T-helper 17 cell (primary cell): ENCODE measurements at regions not wholly inside any gene's neighbourhood (a gene's known extent, or its start where the extent isn't known, plus 50 kb on each side); places are given as distances from the start of the nearest gene placed in this dataset.

ENCODE experiments used
- ATAC-seq: fragments of 150-1000 bp; cut with Tn5 transposase; 2 replicates; pipeline ENCODE4 v1.10.0; 2021; ENCODE audit warnings: mild to moderate bottlenecking, moderate library complexity
- DNase-seq, 3 donors: peaks; one replicate each; pipeline versions ENCODE4 v3.0.0 to v3.0.0-alpha.2; 2020 to 2021
- H3K9me3 ChIP-seq: one replicate; pipeline ENCODE4 v1.7.0; 2013; ENCODE audit warnings: low read length, mild to moderate bottlenecking; ENCODE audit not compliant: control insufficient read depth, poor library complexity, severe bottlenecking
- H3K27ac Mint-ChIP-seq: one replicate; pipeline ENCODE4 v1.8.0; 2022; ENCODE audit warnings: mild to moderate bottlenecking, moderate library complexity, mixed read lengths
- H3K27me3 Mint-ChIP-seq: one replicate; pipeline ENCODE4 v1.8.0; 2022; ENCODE audit warnings: mixed read lengths
- H3K36me3 Mint-ChIP-seq: one replicate; pipeline ENCODE4 v1.8.0; 2022; ENCODE audit warnings: low read depth, mixed read lengths
- H3K4me1 Mint-ChIP-seq: one replicate; pipeline ENCODE4 v1.8.0; 2022; ENCODE audit warnings: mild to moderate bottlenecking, mixed read lengths
- H3K4me3 Mint-ChIP-seq: one replicate; pipeline ENCODE4 v1.8.0; 2022; ENCODE audit warnings: mild to moderate bottlenecking, moderate library complexity, mixed read lengths

GRCh38 chr13:107421028-107421427 lies 794.3 kb downstream of the LIG4 start:
- ATAC-seq (no peak), DNase-seq (no peak)
- Mint-ChIP-seq H3K27ac (no peak overlapping the region), H3K27me3 (no peaks in the 10 kb centered on the region), H3K4me1 (no peaks in the 10 kb centered on the region), H3K36me3 (no peaks in the 10 kb centered on the region), H3K4me3 (no peak overlapping the region)
- no peaks in the 10 kb centered on the region for H3K9me3 ChIP-seq

DNA sequence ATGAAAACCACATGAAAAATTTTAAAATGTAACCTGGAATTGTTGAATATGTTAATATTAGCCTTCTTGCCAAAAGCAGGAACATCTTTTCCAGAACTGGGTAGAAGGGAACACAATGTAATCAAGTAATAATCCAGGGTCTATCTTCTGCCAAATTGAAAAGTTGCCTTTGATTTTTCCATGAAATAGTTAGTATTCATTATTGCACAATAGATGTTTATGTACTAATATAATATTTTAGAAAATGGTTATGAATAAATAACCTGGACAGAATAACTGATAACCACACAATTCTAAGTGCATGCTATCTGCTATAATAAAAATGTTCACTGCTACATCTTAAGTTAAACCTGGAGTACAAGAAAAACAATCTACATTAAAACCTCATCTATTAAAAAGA lies 802.3 kb downstream of the LIG4 start:
- Mint-ChIP-seq H3K4me1 (no peaks in the 10 kb centered on the region), H3K36me3 (no peaks in the 10 kb centered on the region), H3K27ac (no peak overlapping the region), H3K27me3 (no peaks in the 10 kb centered on the region), H3K4me3 (no peak overlapping the region)
- ATAC-seq (no peak), DNase-seq (no peak)
- H3K9me3 ChIP-seq, result no peaks in the 10 kb centered on the region

DNA sequence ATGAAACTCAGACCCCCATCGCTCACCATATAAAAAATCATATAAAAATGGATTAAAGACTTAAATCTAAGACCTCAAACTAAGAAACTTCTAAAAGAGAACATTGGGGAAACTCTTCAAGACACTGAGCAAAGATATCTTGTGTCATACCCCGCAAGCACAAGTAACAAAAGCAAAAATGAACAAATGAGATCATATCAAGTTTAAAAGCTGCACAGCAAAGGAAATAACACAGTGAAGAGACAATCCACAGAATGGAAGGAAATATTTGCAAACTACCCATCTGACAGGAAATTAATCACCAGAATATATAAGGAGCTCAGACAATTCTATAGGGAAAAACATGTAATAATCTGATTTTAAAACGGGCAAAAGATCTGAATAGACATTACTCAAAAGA lies 808.3 kb downstream of the LIG4 start:
- Mint-ChIP-seq H3K27ac (no peak overlapping the region), H3K27me3 (no peaks in the 10 kb centered on the region), H3K36me3 (no peaks in the 10 kb centered on the region), H3K4me1 (no peaks in the 10 kb centered on the region), H3K4me3 (no peak overlapping the region)
- no peaks in the 10 kb centered on the region for H3K9me3 ChIP-seq
- DNase-seq (no peak), ATAC-seq (no peak)

GRCh38 chr13:107395927-107396662 lies 819.2 kb downstream of the LIG4 start:
- ATAC-seq (no peak), DNase-seq (no peak)
- Mint-ChIP-seq H3K4me1 (no peaks in the 10 kb centered on the region), H3K27ac (no peak overlapping the region), H3K27me3 (no peaks in the 10 kb centered on the region), H3K36me3 (no peaks in the 10 kb centered on the region), H3K4me3 (no peak overlapping the region)
- H3K9me3 ChIP-seq, result no peaks in the 10 kb centered on the region

DNA sequence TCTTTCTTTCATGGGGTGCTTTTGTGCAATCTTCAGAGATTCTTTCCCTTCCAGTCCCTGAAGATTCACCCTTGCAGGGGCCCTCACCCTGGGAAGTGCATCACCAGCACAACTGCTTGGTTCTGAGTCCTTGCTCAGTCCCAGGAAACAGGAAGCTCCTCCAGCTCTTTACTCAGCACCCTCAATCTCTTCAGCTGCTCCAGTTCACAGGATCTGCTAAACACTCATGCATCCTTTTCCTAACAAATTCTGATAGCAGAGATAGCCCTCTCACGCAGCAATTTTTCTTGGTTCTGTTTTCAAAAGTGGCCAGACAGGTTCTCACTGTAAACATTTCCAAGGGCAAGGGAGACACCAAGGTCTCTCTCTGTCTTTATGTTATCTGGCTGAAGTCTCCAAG lies 823.1 kb downstream of the LIG4 start:
- no peaks in the 10 kb centered on the region for H3K9me3 ChIP-seq
- H3K27me3 Mint-ChIP-seq, result no peaks in the 10 kb centered on the region
- H3K36me3 Mint-ChIP-seq, result no peaks in the 10 kb centered on the region
- H3K4me3 Mint-ChIP-seq, result no peak overlapping the region
- ATAC-seq, result no peak
- H3K27ac Mint-ChIP-seq, result no peak overlapping the region
- DNase-seq, result no peak
- H3K4me1 Mint-ChIP-seq, result no peaks in the 10 kb centered on the region

DNA sequence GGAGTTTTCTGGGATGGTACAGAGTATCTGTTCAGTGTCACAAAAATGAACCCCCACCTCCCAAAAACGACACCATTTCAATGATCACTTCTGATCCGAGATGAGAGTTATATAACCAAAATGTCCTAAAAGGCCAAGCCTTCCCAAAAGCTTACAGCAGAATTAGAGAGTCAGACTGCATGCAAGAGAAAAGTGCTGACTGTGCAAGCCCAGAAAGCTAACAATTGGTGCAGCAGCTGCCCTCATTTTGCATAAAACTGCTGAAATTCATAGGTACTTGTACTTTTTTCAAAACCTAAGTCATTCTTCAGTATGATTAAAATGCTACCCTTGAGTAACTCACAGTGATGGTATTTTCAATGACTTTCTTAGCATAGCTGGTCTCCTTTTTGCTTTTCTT lies 819.6 kb upstream of the ARGLU1 start:
- Mint-ChIP-seq H3K4me1 (no peaks in the 10 kb centered on the region), H3K36me3 (no peaks in the 10 kb centered on the region), H3K27me3 (no peaks in the 10 kb centered on the region), H3K27ac (no peak overlapping the region), H3K4me3 (no peak overlapping the region)
- H3K9me3 ChIP-seq, result no peaks in the 10 kb centered on the region
- DNase-seq (no peak), ATAC-seq (no peak)

DNA sequence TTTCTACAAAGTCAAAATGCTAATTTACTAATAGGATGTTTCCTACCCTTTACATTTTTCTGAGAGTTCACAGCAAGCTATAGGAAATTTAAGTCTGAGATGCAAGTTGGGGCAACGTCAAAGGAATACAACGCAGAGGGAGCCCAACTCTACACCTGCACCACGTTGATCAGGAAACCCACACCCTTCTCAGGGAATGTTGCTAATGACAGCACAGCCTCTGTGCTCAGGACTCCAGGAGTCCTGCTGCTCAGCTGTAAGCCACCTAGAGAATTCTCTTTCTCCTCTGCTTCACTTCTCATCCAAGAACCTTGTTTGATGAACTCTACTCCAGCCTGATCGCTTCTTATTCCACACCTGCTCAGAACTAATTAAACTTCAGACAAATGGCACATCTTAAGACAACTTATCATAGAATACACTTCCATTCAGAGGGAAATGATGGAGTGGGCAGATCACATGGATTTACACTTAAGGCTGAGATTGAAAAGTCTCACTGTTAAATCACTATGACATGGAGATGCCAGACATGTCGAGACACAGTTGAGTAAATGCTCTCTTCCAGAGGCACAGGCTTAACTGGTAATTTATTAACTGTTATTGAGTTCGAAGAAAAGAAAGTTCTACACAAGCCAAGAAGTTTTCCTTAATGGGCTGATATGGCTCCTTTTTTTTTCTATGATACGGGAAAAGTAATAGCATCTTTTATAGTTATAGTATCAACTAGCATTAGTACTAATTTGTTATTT lies 811.6 kb upstream of the ARGLU1 start:
- H3K27ac Mint-ChIP-seq, result no peak overlapping the region
- no peak overlapping the region for H3K4me3 Mint-ChIP-seq
- no peak for DNase-seq
- H3K4me1 Mint-ChIP-seq, result no peaks in the 10 kb centered on the region
- H3K27me3 Mint-ChIP-seq, result no peaks in the 10 kb centered on the region
- H3K9me3 ChIP-seq, result no peaks in the 10 kb centered on the region
- ATAC-seq, result no peak
- H3K36me3 Mint-ChIP-seq, result no peaks in the 10 kb centered on the region

GRCh38 chr13:107376341-107377125 lies 808.6 kb upstream of the ARGLU1 start:
- Mint-ChIP-seq H3K4me3 (no peak overlapping the region), H3K36me3 (no peaks in the 10 kb centered on the region), H3K27ac (no peak overlapping the region), H3K4me1 (no peaks in the 10 kb centered on the region), H3K27me3 (no peaks in the 10 kb centered on the region)
- ATAC-seq, result no peak
- H3K9me3 ChIP-seq, result no peaks in the 10 kb centered on the region
- no peak for DNase-seq

DNA sequence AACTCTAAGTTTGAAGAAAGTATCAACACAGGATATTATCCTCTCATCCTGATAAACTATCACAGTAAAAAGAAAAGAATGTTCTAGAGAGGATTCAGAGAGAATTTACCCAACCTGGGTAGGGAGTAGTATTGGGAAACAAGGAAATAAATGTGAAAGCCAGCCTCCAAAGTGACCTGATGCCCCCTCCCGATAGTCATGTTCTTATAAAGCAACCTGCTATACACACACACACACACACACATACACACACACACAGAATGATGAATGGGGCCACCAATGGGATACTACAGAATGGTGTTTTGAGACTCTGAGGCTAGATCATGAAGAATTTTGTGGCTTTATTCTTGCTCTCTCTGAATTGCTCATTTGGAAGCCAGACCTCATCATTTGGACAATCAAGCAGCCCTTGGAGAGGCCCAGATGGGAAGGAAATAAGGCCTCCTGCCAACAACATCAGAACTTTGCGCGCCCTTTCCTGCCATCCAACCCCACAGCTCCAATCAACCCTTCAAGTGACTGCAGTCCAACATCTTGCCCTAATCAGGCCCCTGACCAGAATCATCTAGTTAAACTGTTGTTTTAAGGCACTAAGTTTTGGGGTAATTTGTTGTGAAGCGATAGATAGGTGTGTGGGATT lies 807.9 kb upstream of the ARGLU1 start:
- H3K36me3 Mint-ChIP-seq, result no peaks in the 10 kb centered on the region
- H3K4me1 Mint-ChIP-seq, result no peaks in the 10 kb centered on the region
- no peak for DNase-seq
- H3K4me3 Mint-ChIP-seq, result no peak overlapping the region
- no peak for ATAC-seq
- H3K27ac Mint-ChIP-seq, result no peak overlapping the region
- H3K27me3 Mint-ChIP-seq, result no peaks in the 10 kb centered on the region
- H3K9me3 ChIP-seq, result no peaks in the 10 kb centered on the region

DNA sequence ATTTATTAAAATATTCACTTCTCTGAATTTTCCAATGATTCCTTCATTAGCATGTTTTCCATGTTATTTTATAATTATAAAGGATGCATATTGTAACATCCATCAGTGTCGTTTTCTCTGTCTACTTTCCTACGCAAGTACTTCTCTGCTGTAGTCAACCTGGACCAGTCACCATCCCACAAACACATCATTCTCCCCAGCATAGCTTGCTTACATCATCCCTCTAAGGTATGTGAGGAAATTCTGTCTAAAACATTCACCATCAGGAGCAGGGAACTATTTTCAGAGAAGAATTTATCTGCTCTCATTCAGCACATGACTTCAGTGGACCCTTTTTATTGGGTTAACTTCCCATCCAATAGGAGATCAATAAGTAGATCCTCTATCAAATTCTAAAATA lies 806.1 kb upstream of the ARGLU1 start:
- H3K27me3 Mint-ChIP-seq, result no peaks in the 10 kb centered on the region

GRCh38 chr13:107373551-107373950 lies 805.6 kb upstream of the ARGLU1 start:
- H3K27ac Mint-ChIP-seq, result no peak overlapping the region
- no peak overlapping the region for H3K4me3 Mint-ChIP-seq
- H3K4me1 Mint-ChIP-seq, result no peaks in the 10 kb centered on the region
- no peaks in the 10 kb centered on the region for H3K9me3 ChIP-seq
- DNase-seq (no peak), ATAC-seq (no peak)
- H3K27me3 Mint-ChIP-seq, result no peaks in the 10 kb centered on the region
- no peaks in the 10 kb centered on the region for H3K36me3 Mint-ChIP-seq

More for the DNA sequence above, 806.1 kb upstream of the ARGLU1 start:
- no peaks in the 10 kb centered on the region for H3K9me3 ChIP-seq
- Mint-ChIP-seq H3K4me3 (no peak overlapping the region), H3K27ac (no peak overlapping the region), H3K4me1 (no peaks in the 10 kb centered on the region), H3K36me3 (no peaks in the 10 kb centered on the region)
- no peak for ATAC-seq
- DNase-seq, result no peak

DNA sequence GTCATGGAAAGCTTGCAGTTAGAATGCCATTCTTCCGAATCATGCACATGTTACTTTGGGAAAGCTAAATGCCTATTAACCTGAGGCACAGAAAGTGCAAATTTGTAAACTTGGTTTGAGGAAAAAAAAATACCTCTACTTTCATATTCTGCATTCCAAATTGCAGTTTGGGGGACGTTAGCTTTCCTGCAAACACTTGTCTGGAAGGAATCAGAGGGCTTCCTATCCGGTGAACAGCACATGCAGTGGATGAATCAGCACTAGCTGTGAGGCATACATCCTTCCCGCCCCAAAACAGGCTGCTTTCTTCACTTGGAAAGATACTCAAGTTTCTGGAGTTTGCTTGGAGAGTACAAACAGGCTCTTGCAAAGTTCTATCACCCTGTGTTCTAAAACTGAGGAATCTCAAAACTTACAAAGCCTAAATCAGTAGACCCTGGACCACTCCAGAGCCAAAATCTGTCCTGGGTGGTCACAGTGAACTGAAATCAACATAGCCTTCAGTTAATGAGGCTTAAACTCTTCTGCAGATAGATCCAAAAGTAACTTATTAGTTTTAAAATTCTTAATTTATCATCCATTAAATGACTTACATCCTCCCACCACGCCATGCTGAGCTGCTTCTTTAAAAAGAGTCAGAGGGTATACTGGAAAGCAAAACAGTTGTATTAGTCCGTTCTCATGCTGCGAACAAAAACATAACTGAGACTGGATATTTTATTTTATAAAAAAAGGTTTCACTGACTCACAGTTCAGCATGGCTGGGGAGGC lies 802.3 kb upstream of the ARGLU1 start:
- Mint-ChIP-seq H3K27me3 (no peaks in the 10 kb centered on the region), H3K27ac (no peak overlapping the region), H3K4me1 (no peaks in the 10 kb centered on the region), H3K36me3 (no peaks in the 10 kb centered on the region), H3K4me3 (no peak overlapping the region)
- DNase-seq (no peak), ATAC-seq (no peak)
- H3K9me3 ChIP-seq, result no peaks in the 10 kb centered on the region
